Activated CD4-positive, alpha-beta T cell treated with anti-CD3 and anti-CD28 coated beads for 4 hours (primary cell): ENCODE measurements at regions not wholly inside any gene's neighbourhood (a gene's known extent, or its start where the extent isn't known, plus 50 kb on each side); places are given as distances from the start of the nearest gene placed in this dataset.

Experiments used
- DNase-seq, 2 donors: peaks; one replicate each; pipeline ENCODE4 v3.0.0-alpha.2; 2020

GRCh38 chr20:62527781-62528180 lies 52.0 kb upstream of the GATA5 start:
- no peak for DNase-seq

GRCh38 chr20:62528983-62529891 lies 53.4 kb upstream of the GATA5 start:
- no peak for DNase-seq

- DNase-seq = no peak
Observed at GRCh38 chr20:62529896-62530642, 54.3 kb upstream of the GATA5 start.

GRCh38 chr20:62530643-62531032 lies 54.8 kb upstream of the GATA5 start:
- no peak for DNase-seq

GRCh38 chr20:62531046-62531838 lies 55.4 kb upstream of the GATA5 start:
- no peak for DNase-seq

DNA sequence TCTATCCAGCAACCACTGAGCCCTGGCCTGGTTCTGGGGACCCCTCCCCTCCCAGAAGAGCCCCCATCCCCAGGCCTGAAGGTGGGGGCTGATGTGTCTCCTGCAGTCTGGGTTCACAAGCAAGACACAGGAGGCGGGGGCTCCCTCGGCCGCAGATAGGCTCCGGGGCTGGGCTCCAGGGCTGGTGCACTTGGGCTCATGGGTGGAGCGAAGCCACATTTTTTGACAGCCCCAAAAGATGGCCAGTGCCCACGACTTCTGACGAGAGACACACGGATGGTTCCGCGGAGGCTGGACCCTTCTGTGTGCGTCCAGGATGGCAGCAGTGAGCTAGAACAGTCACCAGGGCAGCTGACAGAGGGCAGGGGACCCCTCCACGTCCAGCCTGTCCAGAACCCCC lies 57.1 kb upstream of the GATA5 start:
- no peak for DNase-seq

DNA sequence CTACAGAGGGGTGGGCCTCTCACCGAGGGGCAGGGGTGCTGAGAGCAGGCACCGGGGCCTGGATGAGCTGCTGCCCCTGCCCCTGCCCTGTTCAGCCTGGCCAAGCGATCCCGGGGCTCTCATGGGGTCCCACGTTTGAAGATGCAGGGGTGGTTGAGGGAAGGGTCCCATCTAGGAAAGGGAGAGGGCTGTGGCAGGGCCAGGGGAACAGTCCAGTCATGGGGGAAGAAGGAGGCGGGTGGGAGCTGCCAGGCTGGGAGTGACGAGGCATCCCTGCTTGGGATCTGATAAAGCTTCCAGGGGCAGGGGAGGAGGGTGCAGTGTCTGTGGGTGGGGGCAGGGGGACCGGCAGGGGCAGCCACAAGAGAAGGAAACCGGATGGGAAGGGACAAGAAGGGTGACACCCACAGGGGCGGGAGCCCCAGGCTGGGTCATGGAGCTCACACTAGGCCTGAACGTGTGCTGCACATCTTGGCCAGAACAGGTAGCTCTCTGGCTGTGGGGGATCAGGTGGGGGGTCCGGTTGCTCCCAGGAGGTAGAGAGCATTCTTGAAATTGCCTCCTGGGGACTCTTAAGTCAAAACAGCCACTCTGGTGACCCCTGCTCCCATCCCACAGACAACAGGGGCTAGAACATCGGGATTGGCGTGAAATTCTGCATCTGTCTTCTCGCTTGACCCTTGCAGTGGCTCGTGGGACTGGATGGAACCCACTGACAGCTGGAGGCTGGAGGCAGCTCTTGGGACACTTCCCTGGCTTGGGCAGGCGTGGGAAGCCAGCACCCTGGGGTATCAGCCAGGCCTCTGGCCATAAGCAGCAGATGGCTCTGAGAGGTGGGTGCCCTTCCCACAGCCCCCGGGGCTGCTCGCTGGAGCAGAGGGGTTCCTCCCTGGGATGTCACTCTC lies 58.0 kb upstream of the GATA5 start:
- DNase-seq = no peak

- DNase-seq = no peak
Observed at GRCh38 chr20:62534526-62535221, 58.9 kb upstream of the GATA5 start.

- no peak for DNase-seq
Observed at GRCh38 chr20:62535282-62535811, 59.6 kb upstream of the GATA5 start.

DNA sequence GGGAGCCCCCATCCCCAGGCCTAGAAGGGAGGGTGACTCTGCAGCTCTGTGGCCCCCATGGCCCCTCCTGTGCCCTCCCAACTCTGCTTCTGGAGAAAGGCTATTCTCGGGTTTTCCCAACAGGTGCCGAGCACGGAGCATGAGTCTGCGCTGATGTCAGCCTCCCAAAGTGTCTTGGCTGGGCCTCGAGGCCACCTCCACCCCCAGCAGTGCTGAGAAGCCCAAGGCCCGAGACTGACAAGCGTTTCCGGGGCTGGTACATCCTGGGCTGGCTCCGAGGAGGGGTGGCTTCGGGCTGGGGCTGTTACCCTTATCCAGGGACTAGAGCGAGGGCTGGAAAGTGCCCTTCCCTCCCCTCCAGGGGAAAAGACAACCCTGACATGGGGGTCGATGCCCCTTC lies 60.2 kb upstream of the GATA5 start:
- no peak for DNase-seq

DNA sequence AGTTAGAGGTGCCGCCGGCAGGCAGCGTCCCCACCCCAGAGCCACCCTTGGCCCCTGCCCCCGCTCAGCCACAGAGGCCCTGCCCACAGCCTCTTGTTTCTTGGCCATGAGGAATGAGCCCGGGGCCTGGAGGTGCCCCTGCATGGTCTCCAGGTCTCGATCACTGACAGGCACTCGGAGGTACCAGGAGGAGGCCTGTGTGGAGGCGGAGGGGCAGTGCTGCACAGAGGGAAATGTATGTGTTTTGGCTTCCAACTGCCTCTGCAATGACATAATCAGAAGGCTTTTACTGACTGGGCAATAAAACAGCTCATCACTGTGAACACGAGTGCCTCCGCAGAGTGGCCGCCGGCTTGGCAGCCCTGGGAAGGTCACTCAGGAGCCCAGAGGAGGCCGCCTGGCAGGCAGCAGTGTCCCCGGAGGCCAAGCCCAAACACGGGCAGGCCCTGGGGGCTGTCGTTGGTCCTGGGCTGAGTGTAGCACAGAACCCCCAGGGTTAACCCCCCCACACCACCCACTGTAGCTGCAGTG lies 61.1 kb upstream of the GATA5 start:
- no peak for DNase-seq

DNA sequence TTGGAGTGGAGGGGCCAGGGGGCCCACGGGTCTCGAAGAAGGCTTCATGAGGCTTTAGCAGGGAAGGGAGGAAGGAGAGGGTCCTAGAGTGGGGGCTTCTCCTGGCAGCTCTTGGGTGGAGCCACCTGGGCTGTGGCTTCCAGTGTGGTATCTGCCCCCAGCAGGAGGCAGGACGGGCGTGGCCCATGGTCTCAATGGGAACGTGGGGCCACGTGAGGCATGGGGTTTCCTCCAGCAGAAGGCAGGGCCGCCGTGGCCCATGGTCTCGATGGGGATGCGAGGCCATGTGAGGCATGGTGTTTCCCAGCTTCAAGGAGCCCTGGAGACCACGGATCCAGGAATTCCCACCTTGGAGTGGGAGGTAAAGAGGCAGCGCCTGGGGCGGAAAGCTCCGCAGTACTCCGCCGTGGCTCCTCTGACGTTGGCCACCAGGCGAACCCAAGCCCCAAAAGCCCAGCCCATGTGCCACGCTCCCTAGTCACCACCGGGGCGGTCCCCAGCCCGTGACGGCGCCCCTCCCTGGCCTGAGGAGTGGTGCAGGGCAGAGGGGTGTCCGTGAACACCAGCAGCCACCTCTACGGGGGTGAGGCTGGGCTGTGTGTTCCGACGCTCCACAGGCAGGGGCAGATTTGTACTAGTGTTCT lies 62.0 kb upstream of the GATA5 start:
- DNase-seq = no peak

DNA sequence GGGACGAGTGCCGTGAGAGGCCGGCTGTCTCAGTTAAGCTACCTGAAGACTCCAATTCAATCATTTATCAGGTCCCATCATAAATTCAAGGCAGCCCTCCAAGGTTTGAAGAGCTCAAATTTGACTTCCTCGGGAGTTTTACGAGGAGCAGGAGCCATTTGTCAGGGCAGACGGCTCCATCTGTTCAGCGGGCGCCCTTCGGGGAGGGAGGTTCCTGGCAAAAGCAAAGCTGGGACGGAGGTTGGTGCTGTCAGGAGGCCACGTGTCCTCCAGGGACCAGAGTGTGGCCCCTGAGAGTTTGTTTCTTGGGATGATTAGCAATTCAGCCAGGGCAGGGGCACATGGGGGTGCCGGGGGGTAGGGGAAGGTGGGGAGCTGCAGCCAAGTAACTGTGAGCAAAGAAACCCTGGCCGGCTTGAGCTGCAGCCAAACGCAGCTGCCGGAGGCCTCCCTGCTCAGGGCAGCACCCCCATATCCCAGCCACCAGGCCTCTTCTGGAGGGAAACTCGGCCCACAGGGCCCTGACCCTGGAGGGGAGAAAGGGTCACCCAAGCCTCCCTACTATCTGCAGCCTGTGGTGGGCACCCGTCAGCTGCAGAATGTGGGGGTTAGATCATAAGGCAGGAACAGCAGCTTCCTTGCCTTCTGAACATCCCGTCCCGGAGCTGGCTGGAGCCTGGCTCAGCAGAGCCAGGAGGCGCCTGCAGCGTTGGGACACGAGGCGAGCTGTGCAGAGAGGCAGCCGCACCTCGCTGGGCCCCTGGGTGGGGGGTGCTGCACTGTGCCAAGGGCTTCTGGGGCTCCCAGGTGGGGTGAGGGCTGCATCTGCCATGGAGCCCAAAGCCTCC lies 63.6 kb upstream of the GATA5 start:
- no peak for DNase-seq

- DNase-seq = no peak
Observed at GRCh38 chr20:62540504-62540903, 64.7 kb upstream of the GATA5 start.

DNA sequence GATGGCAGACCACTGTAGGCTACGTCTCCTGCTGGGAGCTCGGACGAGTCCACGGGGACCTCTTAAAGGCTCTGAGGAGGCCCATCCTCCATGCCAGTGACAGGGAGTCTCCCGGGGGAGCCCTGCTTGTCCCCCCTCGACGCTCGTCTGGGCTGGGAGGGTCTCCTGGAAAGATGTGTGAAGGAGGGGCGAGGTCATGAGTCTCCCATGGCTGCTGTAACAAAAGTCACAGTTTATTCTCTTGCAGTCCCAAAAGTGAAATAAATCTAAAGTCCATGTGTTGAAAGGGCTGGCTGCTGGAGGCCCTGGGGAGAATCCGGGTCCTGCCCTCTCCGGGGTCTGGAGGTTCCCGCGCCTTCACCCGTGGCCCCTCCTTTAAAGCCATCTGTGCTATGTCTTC lies 67.1 kb upstream of the GATA5 start:
- DNase-seq = no peak

- DNase-seq = no peak
Observed at GRCh38 chr20:62543470-62544302, 67.9 kb upstream of the GATA5 start.

DNA sequence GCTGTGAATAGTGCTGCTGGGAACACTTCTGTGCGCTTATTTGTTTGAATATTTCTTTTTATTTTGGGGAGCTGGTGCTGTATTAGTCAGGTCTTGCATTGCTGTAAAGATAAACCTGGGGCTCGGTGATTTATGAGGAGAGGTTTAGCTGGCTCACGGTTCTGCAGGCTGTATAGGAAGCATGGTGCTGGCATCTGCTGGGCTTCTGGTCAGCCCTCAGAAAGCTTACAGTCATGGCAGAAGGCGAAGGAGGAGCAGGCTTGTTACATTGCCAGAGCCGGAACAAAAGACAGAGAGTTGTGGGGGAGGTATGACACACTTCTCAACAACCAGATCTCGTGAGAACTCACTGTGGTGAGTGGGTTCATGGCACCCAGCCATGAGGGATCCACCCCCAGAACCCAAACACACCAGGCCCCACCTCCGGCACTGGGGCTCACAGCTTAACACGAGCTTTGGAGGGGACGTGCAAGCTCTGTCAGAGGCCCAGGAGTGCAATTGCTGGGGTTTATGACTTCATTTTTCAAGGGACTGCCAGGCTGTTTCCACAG lies 68.8 kb upstream of the GATA5 start:
- DNase-seq = no peak

GRCh38 chr20:62545271-62545670 lies 69.5 kb upstream of the GATA5 start:
- DNase-seq = no peak
